ENCODE measurements at regions not wholly inside any gene's neighbourhood (a gene's known extent, or its start where the extent isn't known, plus 50 kb on each side); places are given as distances from the start of the nearest gene placed in this dataset.

DNA sequence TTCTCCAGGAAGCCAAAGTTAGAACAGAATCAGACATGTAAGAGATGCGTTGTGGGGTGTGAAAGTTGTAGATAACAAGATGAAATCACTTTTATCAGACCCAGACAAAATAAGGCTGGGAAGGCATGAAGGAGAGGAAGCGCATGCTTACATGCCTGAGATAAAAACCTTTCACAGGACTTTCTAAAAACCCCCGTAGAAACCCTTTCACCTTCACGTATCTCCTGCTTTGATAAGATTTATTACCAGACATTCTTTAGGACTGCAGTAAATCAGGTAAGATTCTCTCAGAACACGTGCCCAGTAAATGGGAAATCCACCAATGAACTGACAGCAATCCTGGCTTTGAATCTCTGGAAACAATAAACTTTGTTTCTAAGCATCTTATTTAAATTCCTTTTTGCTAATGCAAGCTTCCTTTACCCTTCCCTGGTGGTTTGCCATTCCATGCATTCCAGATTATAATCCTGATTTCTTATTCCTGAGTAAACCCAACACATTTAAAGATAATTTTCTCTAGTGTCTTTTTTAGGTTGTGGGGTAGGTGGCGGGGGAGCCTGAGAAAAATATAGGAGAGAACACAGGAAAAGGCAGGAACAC is 254.6 kb upstream of the LDB2 start:
- no peak for TF ChIP-seq POLR2A (IDR thresholded peaks at IDR 0.05)
- TF ChIP-seq, protein P1, sequence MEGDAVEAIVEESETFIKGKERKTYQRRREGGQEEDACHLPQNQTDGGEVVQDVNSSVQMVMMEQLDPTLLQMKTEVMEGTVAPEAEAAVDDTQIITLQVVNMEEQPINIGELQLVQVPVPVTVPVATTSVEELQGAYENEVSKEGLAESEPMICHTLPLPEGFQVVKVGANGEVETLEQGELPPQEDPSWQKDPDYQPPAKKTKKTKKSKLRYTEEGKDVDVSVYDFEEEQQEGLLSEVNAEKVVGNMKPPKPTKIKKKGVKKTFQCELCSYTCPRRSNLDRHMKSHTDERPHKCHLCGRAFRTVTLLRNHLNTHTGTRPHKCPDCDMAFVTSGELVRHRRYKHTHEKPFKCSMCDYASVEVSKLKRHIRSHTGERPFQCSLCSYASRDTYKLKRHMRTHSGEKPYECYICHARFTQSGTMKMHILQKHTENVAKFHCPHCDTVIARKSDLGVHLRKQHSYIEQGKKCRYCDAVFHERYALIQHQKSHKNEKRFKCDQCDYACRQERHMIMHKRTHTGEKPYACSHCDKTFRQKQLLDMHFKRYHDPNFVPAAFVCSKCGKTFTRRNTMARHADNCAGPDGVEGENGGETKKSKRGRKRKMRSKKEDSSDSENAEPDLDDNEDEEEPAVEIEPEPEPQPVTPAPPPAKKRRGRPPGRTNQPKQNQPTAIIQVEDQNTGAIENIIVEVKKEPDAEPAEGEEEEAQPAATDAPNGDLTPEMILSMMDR (IDR thresholded peaks at IDR 0.05), result no peak

Measured in body of pancreas (tissue), 4 donors.